CD8-positive, alpha-beta memory T cell (primary cell): ENCODE measurements at regions not wholly inside any gene's neighbourhood (a gene's known extent, or its start where the extent isn't known, plus 50 kb on each side); places are given as distances from the start of the nearest gene placed in this dataset.

Source experiments
- CTCF ChIA-PET: fragments of 350-600 bp; sonication (Branson Sonifier 250); formaldehyde crosslinking; loops from one replicate; lab custom pipeline; 2021; ENCODE audit warnings: antibody characterized with exemption; lab: Charles Lee
- POLR2A ChIA-PET: fragments of 350-600 bp; sonication (Branson Sonifier 250); formaldehyde crosslinking; loops from one replicate; lab custom pipeline; 2021; ENCODE audit warnings: antibody characterized with exemption; lab: Charles Lee
- DNase-seq, 5 donors: peaks; one replicate each; pipeline versions ENCODE4 v3.0.0 to v3.0.0-alpha.2; 2020 to 2022; ENCODE audit warnings: mixed read lengths in 1 of 5
- H3K27ac ChIP-seq: one replicate; pipeline ENCODE4 v1.7.0; 2013; ENCODE audit warnings: low read depth, mild to moderate bottlenecking, low read length, moderate library complexity
- H3K27me3 ChIP-seq: 2 replicates; pipeline ENCODE4 v1.7.0; 2013; ENCODE audit warnings: low read length, mild to moderate bottlenecking; ENCODE audit not compliant: insufficient read depth, poor library complexity, severe bottlenecking
- H3K36me3 ChIP-seq: 2 replicates; pipeline ENCODE4 v1.7.0; 2013; ENCODE audit warnings: mild to moderate bottlenecking, low read length, moderate library complexity; ENCODE audit not compliant: insufficient read depth
- H3K4me1 ChIP-seq: 2 replicates; pipeline ENCODE4 v1.7.0; 2013; ENCODE audit warnings: mild to moderate bottlenecking, low read length, moderate library complexity; ENCODE audit not compliant: insufficient read depth
- H3K4me3 ChIP-seq: 2 replicates; pipeline ENCODE4 v1.7.0; 2013; ENCODE audit warnings: mild to moderate bottlenecking, low read length
- H3K9me3 ChIP-seq: 2 replicates; pipeline ENCODE4 v1.7.0; 2013; ENCODE audit warnings: mild to moderate bottlenecking, low read length
- H3K27ac Mint-ChIP-seq, 8 donors: one replicate each; pipeline ENCODE4 v1.8.0; 2020 to 2021; ENCODE audit warnings: mixed read lengths in 8 of 8, mild to moderate bottlenecking in 6 of 8, inconsistent platforms in 3 of 8, moderate library complexity in 3 of 8
- H3K27me3 Mint-ChIP-seq, 2 donors: one replicate each; pipeline ENCODE4 v1.8.0; 2020 to 2021; ENCODE audit warnings: mixed read lengths in 2 of 2, mild to moderate bottlenecking in 1 of 2, moderate library complexity in 1 of 2
- H3K36me3 Mint-ChIP-seq, 3 donors: one replicate each; pipeline ENCODE4 v1.8.0; 2020 to 2021; ENCODE audit warnings: mixed read lengths in 3 of 3, inconsistent platforms in 1 of 3, mild to moderate bottlenecking in 1 of 3
- H3K4me1 Mint-ChIP-seq, 3 donors: one replicate each; pipeline ENCODE4 v1.8.0; 2020 to 2021; ENCODE audit warnings: mixed read lengths in 3 of 3, inconsistent platforms in 1 of 3, mild to moderate bottlenecking in 1 of 3
- H3K4me3 Mint-ChIP-seq, 7 donors: one replicate each; pipeline ENCODE4 v1.8.0; 2020 to 2021; ENCODE audit warnings: mixed read lengths in 7 of 7, mild to moderate bottlenecking in 6 of 7, moderate library complexity in 4 of 7, inconsistent platforms in 2 of 7
- H3K9me3 Mint-ChIP-seq, 5 donors: one replicate each; pipeline ENCODE4 v1.8.0; 2020 to 2022; ENCODE audit warnings: mixed read lengths in 5 of 5, mild to moderate bottlenecking in 3 of 5, moderate library complexity in 2 of 5, inconsistent platforms in 1 of 5

DNA sequence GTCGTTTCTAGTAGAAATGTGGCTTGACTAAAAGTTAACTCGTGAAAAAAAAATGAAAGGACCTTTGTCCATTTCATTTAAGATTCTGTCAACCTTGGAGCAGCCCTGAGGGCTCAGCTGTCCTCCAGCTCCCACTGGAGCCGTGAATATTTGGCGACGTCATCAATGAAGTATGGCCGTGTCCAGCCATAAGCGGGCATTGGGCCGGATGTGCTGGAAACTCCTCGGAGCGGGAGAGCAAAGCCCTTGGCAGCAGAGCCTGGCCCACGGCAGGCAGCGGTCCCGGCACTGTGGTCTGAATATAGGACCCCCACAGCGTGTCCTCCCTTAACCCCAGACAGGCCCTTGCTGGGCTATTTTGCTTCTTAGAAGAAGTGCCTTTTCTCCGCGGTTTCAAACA is 50.0 kb downstream of the JAKMIP3 start:
- no peaks in the 10 kb centered on the region for H3K9me3 Mint-ChIP-seq
- no peaks in the 10 kb centered on the region for H3K4me1 Mint-ChIP-seq
- Histone ChIP-seq H3K9me3 (no peaks in the 10 kb centered on the region), H3K4me1 (no peaks in the 10 kb centered on the region), H3K27me3 (no peaks in the 10 kb centered on the region), H3K27ac (no peak overlapping the region), H3K4me3 (no peak overlapping the region), H3K36me3 (no peaks in the 10 kb centered on the region)
- H3K4me3 Mint-ChIP-seq = no peak overlapping the region
- CTCF ChIA-PET = no interaction called here
- POLR2A ChIA-PET = no interaction called here
- DNase-seq = peak in 1 of 5 donors; percentile 27
- H3K27ac Mint-ChIP-seq = no peak overlapping the region
- H3K36me3 Mint-ChIP-seq = no peaks in the 10 kb centered on the region
- H3K27me3 Mint-ChIP-seq = peaks cover 2 to 4% of the 10 kb centered on the region in 2 donors

DNA sequence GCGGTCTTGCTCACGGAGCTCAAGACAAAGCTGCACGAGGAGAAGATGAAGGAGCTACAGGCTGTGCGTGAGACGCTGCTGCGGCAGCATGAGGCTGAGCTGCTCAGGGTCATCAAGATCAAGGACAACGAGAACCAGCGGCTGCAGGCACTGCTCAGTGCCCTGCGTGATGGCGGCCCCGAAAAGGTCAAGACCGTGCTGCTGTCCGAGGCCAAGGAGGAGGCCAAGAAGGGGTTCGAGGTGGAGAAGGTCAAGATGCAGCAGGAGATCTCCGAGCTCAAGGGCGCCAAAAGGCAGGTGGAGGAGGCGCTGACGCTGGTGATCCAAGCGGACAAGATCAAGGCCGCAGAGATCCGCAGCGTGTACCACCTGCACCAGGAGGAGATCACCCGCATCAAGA is 51.4 kb downstream of the JAKMIP3 start:
- ChIA-PET CTCF (no interaction called here), POLR2A (no interaction called here)
- Mint-ChIP-seq H3K27ac (no peak overlapping the region), H3K4me1 (no peaks in the 10 kb centered on the region), H3K36me3 (no peaks in the 10 kb centered on the region), H3K4me3 (no peak overlapping the region), H3K27me3 (peaks cover 4 to 5% of the 10 kb centered on the region in 2 donors), H3K9me3 (no peaks in the 10 kb centered on the region)
- H3K36me3 ChIP-seq = no peaks in the 10 kb centered on the region
- peak in 1 of 5 donors; percentile 16 for DNase-seq
- no peak overlapping the region for H3K4me3 ChIP-seq
- no peaks in the 10 kb centered on the region for H3K9me3 ChIP-seq
- H3K27ac ChIP-seq = no peak overlapping the region
- no peaks in the 10 kb centered on the region for H3K4me1 ChIP-seq
- no peaks in the 10 kb centered on the region for H3K27me3 ChIP-seq

DNA sequence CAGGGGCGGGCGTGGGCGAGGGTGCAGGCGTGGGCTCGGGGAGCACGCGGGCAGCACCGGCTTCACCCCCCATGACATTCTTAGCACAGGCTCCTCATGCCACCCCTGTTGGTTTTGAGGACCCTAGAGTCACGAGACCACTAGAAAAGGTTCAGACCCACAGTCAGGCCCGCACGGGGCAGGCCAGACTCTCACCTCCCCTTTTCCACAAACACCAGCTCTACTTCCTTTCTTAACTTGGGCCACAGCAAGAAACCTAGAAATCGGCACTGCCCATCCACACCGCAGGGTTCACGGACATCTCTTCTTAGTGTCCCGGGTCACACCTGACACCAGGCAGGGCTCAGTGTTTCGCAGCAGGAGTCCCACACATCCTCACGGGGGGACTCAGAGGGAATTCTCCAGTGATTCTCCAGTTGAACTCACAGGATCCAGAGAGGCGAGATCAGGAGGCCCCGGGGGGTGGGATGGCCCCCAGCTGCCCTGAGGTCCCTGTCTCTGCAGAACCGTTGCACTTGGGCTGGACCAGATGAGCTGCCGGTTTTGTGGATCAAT is 52.0 kb downstream of the JAKMIP3 start:
- H3K27me3 ChIP-seq = no peaks in the 10 kb centered on the region

DNA sequence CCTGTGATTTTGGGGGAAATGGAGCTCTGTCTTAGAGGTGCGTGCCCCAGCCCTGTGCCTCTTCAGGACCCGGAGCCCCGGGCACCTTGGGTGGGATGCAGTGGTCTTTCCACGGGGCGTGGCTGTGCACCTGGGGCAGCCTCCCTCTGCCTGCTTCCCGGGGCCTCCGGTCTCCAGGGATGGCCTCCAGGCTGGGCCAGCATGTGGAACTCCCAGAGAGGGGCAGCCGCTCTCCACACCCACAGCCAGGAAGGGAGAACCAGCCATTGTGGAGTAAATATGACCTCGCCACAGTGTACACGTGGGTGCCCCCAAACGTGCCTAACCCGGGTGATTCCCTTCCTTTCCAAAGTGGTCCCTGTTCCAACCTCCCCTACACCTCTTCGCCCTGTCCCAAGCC is 52.6 kb downstream of the JAKMIP3 start:
- no peaks in the 10 kb centered on the region for H3K36me3 ChIP-seq
- H3K4me1 ChIP-seq = no peaks in the 10 kb centered on the region
- peak in 1 of 5 donors; percentile 23 for DNase-seq
- Mint-ChIP-seq H3K27me3 (peaks cover 4% of the 10 kb centered on the region in 2 donors), H3K36me3 (no peaks in the 10 kb centered on the region), H3K27ac (no peak overlapping the region), H3K4me3 (no peak overlapping the region), H3K4me1 (no peaks in the 10 kb centered on the region), H3K9me3 (no peaks in the 10 kb centered on the region)
- POLR2A ChIA-PET = no interaction called here
- no peaks in the 10 kb centered on the region for H3K27me3 ChIP-seq
- H3K9me3 ChIP-seq = no peaks in the 10 kb centered on the region
- H3K27ac ChIP-seq = no peak overlapping the region
- no peak overlapping the region for H3K4me3 ChIP-seq
- CTCF ChIA-PET = interaction anchor here (1.0 kb wide), 1 partner anchor 72 kb away, joined by 3 read pairs; no protein-coding TSS in a partner anchor

More for the DNA sequence above, 52.0 kb downstream of the JAKMIP3 start:
- no peaks in the 10 kb centered on the region for H3K4me1 ChIP-seq
- ChIA-PET POLR2A (no interaction called here), CTCF (no interaction called here)
- Mint-ChIP-seq H3K9me3 (no peaks in the 10 kb centered on the region), H3K4me3 (no peak overlapping the region), H3K36me3 (no peaks in the 10 kb centered on the region), H3K4me1 (no peaks in the 10 kb centered on the region), H3K27ac (no peak overlapping the region), H3K27me3 (peaks cover 4 to 6% of the 10 kb centered on the region in 2 donors)
- peak in 1 of 5 donors; percentile 8 for DNase-seq
- H3K27ac ChIP-seq = no peak overlapping the region
- no peaks in the 10 kb centered on the region for H3K36me3 ChIP-seq
- H3K9me3 ChIP-seq = no peaks in the 10 kb centered on the region
- no peak overlapping the region for H3K4me3 ChIP-seq

DNA sequence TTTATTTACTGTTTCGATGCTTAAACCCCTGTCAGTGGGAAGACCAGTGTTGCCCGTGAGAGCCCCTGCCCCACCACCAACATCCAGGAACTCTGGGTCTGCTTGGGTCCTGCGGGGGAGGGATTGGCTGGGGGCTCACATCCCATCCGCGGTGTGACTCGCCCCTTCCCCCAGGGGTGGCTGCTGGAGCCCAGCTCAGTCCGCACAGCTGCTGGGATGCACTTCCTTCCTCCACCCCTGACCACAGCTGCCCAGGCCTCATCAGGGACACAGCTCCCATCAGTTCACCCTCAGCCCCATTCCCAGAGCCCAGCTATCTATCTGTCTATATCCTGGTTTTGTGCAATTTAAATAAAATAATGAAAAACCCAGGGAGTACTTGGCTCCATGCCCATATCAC is 54.5 kb downstream of the JAKMIP3 start:
- H3K27ac ChIP-seq = no peak overlapping the region
- ChIA-PET POLR2A (no interaction called here), CTCF (no interaction called here)
- H3K36me3 ChIP-seq = no peaks in the 10 kb centered on the region
- Mint-ChIP-seq H3K27ac (no peak overlapping the region), H3K4me3 (no peak overlapping the region), H3K27me3 (peaks cover 4 to 8% of the 10 kb centered on the region in 2 donors), H3K4me1 (no peaks in the 10 kb centered on the region), H3K36me3 (no peaks in the 10 kb centered on the region), H3K9me3 (no peaks in the 10 kb centered on the region)
- no peaks in the 10 kb centered on the region for H3K4me1 ChIP-seq
- no peak overlapping the region for H3K4me3 ChIP-seq
- no peaks in the 10 kb centered on the region for H3K27me3 ChIP-seq
- no peaks in the 10 kb centered on the region for H3K9me3 ChIP-seq
- peak in 1 of 5 donors; percentile 18 for DNase-seq

DNA sequence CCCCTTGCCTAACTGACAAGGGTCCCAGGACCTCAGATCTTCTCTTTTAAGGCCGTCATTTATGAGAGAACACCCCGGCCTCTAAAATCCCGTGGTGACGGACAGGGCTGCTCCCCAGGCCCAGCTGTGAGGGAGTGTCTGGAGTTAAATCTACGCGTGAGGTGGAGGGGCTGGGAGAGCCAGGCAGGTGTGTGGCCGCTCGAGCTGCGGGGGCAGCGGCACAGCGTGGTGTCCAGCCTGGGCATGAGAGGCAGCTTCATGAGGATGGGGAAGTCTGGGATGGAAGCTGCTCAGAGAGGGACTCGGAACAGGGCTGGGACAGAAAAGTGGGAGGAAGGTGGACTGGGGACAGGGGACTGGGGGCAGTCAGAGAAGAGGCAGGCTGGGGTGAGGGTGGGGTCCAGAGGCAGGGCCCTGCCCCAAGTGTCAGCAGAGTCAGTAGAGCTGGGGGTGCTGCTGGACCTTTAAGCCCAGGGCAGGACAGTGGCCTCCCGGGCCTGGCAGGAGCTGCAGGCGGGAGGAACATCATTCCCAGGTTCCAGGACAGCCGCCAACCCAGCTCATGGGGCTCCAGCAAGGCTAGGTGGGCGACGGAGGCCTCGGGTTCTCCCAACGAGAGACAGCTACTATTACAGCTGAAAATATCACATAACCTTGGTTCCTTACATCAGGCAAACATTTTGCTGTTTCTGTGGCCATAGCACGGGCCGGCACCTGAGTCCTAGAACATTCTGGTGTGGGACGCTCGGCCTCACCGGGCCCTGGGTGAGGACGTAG is 55.2 kb downstream of the JAKMIP3 start:
- Histone ChIP-seq H3K9me3 (no peaks in the 10 kb centered on the region), H3K4me3 (no peak overlapping the region), H3K36me3 (no peaks in the 10 kb centered on the region), H3K4me1 (no peaks in the 10 kb centered on the region), H3K27ac (no peak overlapping the region), H3K27me3 (no peaks in the 10 kb centered on the region)
- no peak overlapping the region for H3K4me3 Mint-ChIP-seq
- H3K9me3 Mint-ChIP-seq = no peaks in the 10 kb centered on the region
- POLR2A ChIA-PET = no interaction called here
- H3K27me3 Mint-ChIP-seq = peaks cover 4 to 8% of the 10 kb centered on the region in 2 donors
- H3K27ac Mint-ChIP-seq = no peak overlapping the region
- no peaks in the 10 kb centered on the region for H3K36me3 Mint-ChIP-seq
- DNase-seq = peak in 1 of 5 donors; percentile 39
- H3K4me1 Mint-ChIP-seq = no peaks in the 10 kb centered on the region
- CTCF ChIA-PET = no interaction called here

DNA sequence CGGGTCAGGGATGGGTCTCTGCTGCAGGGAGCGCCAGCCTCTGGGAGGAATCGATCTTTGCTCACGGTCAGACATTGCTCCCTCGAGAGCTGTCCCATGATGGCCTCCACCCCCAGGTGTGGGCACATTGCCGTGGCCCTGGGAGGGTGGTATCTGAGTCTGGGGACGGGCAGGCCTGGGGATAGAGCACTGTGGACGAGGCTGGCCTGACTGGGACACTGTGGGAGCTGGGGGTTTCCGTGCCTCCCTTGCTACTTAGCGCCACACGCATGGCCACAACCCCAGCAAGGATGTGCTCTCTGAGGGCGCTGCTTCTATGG is 55.7 kb downstream of the JAKMIP3 start:
- Mint-ChIP-seq H3K4me3 (no peak overlapping the region), H3K27me3 (peaks cover 4 to 8% of the 10 kb centered on the region in 2 donors), H3K9me3 (no peaks in the 10 kb centered on the region), H3K36me3 (no peaks in the 10 kb centered on the region), H3K4me1 (no peaks in the 10 kb centered on the region), H3K27ac (no peak overlapping the region)
- Histone ChIP-seq H3K36me3 (no peaks in the 10 kb centered on the region), H3K4me3 (no peak overlapping the region), H3K4me1 (no peaks in the 10 kb centered on the region), H3K27ac (no peak overlapping the region), H3K27me3 (no peaks in the 10 kb centered on the region), H3K9me3 (no peaks in the 10 kb centered on the region)
- ChIA-PET CTCF (no interaction called here), POLR2A (no interaction called here)
- DNase-seq = peak in 1 of 5 donors; percentile 29

DNA sequence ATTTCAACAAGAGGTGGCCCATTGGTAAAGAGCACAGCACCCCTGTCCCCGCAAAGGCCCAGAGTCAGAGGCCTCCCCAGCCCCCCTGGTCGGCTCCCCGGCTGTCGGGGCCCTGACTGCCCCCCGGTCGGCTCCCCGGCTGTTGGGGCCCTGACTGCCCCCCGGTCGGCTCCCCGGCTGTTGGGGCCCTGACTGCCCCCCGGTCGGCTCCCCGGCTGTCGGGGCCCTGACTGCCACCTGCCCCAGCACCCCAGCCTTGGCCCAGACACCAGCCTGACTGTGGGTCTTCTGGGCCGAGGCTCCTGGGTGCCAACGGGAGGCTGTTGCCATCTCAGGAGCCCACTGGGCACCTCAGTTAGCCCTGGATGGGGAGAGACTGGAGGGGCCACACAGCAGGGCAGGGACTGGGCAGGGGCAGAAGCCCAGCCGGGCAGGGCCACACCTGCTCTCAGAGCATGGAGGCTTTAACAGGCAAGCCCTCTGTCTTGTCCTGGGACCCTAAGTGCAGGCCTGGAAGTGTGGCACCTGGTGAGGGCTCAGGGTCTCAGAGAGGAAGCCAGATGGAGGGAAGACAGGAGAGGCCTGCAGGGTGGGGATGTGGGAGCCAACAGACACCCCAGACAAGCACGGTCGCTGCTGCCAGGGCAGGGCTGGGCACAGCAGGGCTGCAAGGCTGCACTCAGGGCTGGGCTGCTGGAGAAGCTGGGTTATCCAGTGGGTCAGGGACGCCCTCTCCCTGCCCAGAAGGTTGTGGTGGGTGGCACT is 56.5 kb downstream of the JAKMIP3 start:
- Mint-ChIP-seq H3K27ac (no peak overlapping the region), H3K27me3 (peaks cover 4 to 8% of the 10 kb centered on the region in 2 donors), H3K9me3 (peaks cover 0 to under 1% (median 0%) of the 10 kb centered on the region in 5 donors), H3K4me1 (no peaks in the 10 kb centered on the region), H3K4me3 (no peak overlapping the region), H3K36me3 (no peaks in the 10 kb centered on the region)
- POLR2A ChIA-PET = no interaction called here
- CTCF ChIA-PET = no interaction called here
- H3K4me3 ChIP-seq = no peak overlapping the region
- H3K36me3 ChIP-seq = no peaks in the 10 kb centered on the region
- no peaks in the 10 kb centered on the region for H3K4me1 ChIP-seq
- peak in 1 of 5 donors; percentile 41 for DNase-seq
- no peak overlapping the region for H3K27ac ChIP-seq
- H3K27me3 ChIP-seq = no peaks in the 10 kb centered on the region
- H3K9me3 ChIP-seq = no peaks in the 10 kb centered on the region
